ENCODE measurements at regions not wholly inside any gene's neighbourhood (a gene's known extent, or its start where the extent isn't known, plus 50 kb on each side); places are given as distances from the start of the nearest gene placed in this dataset.
"Not testable (repeated sequence)": the region's sequence is repeated elsewhere in the genome, so short reads cannot be mapped to it uniquely, and the experiment has no call there.

DNA sequence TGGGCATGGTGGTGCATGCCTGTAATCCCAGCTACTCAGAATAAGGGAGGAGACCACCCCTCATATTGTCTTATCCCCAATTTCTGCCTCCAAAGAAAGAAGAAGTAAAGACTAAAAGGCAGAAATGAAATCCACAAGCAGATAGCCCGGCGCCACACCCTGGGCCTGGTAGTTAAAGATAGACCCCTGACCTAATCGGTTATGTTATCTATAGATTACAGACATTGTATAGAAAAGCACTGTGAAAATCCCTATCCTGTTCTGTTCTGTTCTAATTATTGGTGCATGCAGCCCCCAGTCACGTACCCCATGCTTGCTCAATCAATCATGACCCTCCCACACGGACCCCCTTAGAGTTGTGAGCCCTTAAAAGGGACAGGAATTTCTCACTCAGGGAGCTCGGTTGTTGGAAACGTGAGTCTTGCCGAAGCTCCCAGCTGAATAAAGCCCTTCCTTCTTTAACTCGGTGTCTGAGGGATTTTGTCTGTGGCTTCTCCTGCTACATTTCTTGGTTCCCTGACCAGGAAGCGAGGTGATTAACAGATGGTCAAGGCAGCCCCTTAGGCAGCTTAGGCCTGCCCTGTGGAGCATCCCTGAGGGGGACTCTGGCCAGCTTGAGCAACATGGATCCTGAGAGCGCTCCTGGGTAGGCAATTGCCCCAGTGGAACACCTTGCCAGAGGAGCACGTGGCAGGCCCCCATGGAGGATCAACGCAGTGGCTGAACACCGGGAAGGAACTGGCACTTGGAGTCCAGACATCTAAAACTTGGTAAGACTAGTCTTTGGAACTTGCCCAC is 188.7 kb upstream of the NDUFV2 start:
- not testable (repeated sequence) for DNase-seq (ENCODE audit: low read depth)

DNA sequence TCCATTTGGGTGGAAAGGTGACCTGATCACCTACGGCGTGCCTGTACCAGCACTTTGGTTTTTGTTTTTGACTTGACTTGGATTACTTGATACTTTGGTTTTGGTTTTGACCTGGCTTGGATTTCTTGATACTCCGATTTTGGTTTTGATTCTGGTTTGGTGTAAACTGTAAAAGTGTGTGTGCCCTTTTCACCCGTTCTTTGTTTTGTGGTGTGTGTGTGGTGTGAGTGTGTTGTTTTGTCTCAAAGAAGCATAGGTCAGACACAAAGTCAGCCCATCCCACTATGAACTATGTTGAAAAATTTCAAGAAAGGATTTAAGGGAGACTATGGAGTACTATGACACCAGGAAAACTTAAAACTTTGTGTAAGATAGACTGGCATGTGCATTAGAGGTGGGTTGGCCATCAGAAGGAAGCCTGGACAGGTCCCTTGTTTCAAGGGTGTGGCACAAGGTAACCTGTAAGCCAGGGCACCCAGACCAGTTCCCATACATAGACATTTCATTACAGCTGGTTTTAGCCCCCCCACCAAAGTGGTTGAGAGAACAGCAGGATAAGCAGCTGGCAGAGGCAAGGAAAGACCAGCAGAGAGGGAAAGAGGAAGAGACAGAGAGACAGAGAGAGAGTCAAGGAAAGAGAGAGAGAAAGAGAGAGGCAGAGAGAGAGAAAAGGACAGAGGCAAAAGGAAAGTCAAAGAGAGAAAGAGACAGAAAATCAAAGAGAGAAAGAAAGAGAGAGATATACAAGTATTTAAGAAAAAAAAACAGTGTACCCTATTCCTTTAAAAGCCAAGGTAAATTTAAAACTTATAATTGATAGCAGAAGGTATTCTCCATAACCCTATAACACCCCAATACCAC is 187.9 kb upstream of the NDUFV2 start:
- DNase-seq (ENCODE audit: low read depth): not testable (repeated sequence)

DNA sequence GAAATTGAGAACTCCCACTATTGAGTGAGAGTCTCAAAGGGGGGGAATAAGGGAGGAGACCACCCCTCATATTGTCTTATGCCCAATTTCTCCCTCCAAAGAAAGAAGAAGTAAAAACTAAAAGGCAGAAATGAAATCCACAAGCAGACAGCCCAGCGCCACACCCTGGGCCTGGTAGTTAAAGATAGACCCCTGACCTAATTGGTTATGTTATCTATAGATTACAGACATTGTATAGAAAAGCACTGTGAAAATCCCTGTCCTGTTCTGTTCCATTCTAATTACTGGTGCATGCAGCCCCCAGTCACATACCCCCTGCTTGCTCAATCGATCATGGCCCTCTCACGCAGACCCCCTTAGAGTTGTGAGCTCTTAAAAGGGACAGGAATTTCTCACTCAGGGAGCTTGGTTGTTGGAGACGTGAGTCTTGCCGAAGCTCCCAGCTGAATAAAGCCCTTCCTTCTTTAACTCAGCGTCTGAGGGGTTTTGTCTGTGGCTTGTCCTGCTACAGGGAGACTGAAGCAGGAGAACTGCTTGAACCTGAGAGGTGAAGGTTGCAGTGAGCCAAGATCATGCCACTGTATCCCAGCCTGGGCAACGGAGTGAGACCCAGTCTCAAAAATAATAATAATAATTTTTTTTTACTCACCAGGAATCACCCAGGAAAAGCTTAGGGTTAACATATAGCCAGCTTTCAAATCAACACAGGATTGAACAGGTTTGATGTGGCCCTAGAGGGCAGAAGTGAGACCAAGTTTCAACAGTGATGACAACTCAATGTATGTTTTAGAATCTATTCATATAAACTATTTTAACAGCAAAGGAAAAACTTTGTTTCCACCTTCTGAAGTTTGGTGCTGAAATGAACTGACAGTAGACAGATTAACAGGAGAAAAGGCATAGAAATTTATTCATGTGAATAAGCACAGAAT is 181.4 kb upstream of the NDUFV2 start:
- not testable (repeated sequence) for DNase-seq (ENCODE audit: low read depth)

DNA sequence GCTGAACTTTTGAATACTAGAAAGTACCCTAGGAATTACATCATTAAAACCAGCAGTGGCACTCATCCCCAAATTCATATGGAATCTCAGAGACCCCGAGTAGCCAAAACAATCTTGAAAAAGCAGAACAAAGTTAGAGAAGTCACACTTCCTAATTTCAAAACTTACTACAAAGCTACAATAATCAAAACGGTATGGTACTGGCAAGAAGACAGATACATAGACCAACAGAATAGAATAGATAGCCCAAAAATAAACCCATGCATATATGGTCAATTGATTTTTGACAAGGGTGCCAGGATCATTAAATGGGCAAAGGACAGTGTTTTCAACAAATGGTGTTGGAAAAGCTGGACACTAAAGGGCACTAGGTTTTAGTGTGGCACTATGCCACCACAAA is 176.0 kb upstream of the NDUFV2 start:
- DNase-seq (ENCODE audit: low read depth): no peak

DNA sequence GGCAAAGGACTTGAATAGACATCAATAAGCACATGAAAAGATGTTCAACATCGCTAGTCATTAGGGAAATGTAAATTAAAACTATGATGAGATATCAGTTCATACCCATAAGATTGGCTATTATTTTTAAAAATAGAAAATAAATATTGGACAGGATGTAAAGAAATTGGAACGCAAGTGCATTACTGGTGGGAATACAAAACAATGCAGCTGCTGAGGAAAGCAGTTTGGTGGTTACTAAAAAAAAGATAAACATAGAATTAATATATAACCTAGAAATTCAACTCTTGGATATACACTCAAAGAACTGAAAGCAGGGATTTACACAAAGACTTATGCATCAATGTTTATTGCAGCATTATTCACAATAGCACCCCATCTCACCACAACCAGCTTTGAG is 174.5 kb upstream of the NDUFV2 start:
- DNase-seq (ENCODE audit: low read depth): no peak

DNA sequence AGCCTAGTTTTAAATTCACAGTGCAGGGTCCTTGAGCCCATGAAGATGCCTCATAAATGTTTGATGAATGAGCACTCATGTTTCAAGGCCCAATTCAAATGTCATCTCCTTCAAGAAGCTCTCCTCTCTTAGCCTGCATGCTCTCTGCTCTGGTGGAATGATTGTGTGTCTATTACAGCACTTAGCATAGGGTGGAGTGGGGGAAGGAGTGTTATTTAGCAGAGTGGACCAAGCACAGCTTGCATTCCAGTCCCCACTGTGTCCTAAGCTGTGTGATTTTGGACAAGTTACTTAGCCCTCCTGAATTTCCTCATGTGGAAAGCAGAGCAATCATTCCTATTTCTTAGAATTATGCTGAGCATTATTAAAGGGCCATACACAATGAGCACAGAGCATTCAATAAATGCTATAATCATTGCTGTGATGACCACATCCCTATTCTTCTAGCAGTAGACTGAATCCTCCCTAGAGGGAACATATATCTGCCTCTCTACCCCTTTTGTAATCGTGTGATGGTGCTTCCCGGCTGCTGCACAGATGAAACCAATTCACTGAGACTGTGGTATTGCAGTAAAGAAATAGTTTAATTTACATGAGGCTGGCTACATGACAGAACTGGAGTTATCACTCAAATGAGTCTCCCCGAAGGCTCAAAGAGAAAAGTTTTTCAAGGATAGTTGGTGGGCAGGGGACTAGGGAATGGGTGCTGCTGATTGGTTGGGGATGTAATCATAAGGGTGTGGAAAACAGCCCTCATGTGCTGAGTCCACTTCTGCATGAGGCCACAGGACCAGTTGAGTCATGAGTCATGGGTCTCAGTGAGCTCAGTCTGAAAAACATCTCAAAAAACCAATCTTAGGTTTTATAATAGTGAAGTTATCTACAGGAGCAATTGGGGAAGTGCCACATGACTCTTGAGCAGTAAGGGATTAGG is 173.4 kb upstream of the NDUFV2 start:
- DNase-seq (ENCODE audit: low read depth): no peak

DNA sequence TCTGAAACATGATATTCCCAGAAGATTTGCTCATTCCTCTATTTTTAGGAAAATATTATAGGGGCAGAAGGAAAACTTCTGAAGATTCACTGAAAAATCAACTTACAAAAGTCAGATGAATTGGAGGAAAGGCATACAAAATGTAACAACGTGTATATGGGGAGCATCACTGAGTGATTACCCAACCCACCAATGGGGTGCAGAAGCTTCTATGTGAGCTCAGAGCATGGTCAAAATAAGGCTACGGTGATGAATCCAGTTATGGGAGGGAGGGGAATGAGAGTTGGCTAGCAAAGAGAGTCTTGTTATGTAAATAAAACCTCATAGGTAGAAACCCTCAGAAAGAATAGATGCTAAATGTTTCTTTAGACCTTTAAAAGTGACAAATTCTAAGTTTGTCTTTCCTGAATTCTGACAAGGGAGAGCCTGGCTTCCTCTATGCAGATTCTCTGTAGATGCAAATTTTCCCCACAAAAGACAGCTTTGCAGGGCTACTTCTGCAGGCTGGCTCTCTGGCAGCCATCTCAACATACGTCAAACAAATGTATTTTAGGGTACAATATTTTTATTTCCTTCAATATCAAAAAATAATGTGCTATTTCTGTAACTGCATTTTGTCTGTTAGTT is 171.4 kb upstream of the NDUFV2 start:
- no peak for DNase-seq (ENCODE audit: low read depth)

DNA sequence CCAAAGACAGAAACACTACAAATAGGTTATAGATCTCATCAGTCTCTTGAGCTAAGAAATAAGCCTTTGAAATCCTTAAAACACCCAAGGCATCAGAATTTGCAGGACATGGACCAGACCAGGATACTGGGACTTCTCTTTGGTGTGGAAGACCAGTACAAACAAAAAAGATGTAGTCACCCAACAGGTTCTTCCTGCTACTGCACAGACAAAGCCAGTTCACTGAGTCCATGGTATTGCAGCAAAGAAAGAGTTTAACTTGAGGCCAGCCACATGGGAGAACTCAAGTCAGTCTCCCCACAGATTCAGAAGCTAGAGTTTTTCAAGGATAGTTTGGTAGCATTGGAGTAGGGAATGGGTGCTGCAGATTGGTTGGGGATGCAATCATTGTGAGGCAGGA is 169.6 kb upstream of the NDUFV2 start:
- no peak for DNase-seq (ENCODE audit: low read depth)

DNA sequence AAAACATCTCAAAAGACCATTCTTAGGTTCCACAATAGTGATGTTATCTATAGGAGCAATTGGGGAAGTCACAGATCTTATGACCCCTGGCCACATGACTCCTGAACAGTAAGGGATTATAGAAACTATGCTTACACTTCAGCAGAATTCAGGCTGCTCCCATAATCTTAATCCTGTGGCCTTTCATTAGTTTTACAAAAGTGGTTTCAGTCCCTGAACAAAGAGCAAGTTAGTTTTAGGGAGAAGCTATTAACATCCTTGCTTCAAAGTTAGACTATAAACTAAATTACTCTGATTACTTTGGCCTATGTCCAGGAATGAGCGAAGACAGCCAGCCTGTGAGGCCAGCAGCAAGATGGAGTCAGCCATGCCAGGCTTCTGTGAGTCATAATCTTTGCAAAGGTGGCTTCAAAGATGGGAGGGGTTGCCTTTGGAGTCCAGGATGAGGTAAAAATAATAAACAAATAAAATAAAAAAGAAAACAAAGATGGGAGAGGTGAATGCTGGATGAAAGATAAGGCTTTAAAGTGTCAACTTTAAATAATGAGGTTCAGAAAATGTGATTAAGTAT is 168.7 kb upstream of the NDUFV2 start:
- DNase-seq (ENCODE audit: low read depth): peak; percentile 54

DNA sequence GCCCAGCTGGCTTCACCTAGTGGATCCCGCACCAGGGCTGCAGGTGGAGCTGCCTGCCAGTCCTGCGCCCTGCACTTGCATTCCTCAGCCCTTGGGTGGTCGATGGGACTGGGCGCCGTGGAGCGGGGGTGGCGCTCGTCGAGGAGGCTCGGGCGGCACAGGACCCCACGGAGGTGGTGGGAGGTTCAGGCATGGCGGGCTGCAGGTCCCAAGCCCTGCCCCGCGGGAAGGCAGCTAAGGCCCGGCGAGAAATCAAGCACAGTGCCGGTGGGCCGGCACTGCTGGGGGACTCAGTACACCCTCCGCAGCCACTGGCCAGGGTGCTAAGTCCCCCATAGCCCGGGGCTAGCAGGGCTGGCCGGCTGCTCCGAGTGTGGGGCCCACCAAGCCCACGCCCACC is 167.2 kb upstream of the NDUFV2 start:
- not testable (repeated sequence) for DNase-seq (ENCODE audit: low read depth)

DNA sequence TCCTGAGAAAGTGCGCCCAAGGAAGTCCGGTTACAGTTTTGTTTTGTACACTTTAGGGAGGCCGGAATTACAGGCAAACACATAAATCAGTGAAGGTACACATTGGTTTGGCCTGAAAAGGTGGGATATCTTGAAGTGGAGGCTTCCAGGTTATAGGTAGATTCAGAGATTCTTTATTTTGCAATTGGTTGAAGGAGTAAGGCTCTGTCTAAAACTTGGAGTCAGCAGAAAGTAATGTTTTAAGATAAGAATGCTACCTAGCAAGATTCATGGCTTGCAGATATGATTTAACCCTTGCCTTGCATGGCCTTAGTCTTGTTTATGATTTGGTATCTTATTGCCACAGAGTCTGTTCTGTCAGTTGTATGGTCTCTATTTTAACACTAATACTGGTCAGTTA is 165.9 kb upstream of the NDUFV2 start:
- no peak for DNase-seq (ENCODE audit: low read depth)

DNA sequence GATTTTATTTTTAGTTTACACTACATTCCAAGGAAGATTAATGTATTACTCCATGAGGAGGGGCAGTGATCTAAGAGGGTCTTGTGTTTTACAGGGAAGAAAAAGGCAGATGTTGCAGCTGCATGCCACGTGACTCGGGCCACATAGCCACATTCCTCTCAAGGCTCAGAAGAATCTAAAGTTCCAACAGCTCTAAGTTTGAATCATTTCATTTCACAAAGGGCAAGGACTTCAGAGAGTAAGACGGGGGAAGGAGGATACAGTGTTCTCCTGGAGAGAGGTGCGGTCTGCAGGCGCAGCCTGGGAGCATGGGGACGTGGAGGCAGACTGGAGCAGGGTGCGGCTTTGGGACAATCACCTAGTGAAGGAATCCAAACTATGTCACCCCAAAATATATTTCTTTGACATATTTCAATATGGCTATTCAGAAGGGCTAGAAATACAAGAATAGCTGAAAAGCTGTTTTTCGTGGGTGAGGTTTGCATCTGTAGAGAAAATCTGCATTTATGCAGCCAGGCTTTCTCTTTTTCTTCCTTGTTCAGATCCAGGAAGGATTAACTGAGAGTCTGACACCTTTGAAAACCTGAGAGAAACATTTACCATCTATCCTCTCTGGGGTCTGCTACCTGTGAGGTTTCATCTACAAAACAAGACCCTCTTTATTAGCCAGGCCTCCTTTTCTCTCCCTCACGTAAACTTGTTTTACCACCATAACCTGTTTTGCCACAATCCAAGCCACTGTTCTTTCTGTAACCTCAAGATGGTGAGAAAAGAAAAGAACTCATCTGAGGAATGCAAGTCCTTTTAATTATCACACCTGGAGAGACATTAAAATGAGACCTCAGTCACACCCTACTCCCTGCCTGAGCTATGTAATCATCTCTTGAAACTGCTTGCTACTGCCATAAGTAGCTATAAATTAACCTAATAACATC is 165.1 kb upstream of the NDUFV2 start:
- peak; percentile 46 for DNase-seq (ENCODE audit: low read depth)

DNA sequence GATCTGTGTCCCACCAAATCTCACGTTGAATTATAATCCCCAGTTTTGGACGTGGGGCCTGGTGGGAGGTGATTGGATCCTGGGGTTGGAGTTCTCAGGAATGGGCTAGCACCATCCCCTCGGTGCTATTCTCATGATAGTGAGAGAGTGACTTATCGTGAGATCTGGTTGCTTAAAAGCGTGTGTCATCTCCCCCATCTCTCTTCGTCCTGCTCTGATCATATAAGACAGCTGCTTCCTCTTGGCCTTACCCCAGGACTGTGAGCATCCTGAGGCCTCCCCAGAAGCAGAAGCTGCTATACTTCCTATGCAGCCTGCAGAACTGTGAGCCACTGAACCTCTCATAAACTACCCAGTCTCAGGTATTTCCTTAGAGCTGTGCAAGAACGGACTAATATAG is 163.7 kb upstream of the NDUFV2 start:
- DNase-seq (ENCODE audit: low read depth): no peak

DNA sequence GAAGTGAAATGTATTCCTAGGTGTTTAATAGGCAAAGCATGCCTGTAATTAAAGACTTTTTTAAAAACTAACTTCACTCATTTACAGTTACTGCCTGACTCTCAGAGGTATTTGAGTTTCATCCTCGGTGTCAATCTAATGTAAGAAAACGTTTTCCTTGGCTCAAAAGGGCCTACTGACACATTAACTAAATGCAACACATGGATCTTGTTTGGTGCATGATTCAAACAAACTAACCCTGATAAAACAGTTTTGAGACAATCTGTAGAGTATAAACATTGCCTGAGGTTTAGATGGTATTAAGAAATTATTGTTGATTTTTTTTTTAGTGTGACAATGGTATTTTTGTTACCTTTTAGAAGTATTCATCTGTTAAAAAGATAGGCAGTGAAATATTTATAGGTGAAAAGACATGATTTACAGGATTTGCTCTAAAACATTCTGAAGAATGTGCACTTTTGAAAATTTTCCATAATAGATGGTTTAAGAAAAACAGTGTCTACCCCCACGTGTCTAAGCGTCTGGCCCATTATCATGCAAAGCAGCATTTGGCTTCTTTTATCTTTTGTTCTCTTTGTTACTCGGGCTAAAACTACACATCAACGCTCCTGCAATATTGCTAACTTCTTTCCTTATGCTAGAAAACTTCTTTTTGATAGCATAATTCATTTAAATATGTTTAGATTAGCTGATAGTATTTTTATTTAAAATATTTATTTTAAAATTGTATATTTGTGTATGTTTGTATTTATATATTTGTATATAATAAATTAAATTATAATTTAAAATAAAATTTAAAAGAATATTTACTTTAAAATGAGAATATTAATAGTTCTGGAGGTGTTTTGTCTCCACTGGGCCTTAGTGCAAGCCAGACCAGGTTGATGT is 160.2 kb upstream of the NDUFV2 start:
- no peak for DNase-seq (ENCODE audit: low read depth)

DNA sequence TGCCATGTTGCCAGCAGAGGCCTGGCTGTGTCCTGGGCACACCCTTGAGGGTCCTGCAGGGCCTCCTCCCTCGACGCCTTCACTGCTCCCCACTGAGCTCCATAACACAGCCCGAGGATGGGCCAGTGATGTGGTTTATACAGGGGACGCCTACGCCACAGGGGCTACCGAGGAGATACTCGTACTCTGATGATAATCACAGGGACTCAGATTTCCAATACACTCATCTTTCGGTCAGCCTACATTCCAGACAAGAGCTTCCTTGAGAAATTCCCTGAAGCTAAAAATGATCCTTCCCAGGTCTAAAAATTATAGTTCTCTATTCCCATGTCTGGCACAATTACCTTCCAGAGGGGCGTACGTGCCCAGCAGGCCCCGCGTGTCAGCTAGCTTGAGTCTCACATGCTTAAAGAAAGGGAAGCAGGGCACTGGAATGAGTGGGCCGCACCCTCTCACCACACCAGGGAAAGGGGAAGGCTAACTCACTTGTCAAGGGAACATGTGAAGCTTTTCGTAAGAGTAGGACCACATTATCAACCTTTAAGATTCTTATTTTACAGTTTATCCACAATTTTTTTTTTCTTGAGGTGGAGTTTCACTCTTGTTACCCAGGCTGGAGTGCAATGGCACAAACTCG is 159.5 kb upstream of the NDUFV2 start:
- no peak for DNase-seq (ENCODE audit: low read depth)

DNA sequence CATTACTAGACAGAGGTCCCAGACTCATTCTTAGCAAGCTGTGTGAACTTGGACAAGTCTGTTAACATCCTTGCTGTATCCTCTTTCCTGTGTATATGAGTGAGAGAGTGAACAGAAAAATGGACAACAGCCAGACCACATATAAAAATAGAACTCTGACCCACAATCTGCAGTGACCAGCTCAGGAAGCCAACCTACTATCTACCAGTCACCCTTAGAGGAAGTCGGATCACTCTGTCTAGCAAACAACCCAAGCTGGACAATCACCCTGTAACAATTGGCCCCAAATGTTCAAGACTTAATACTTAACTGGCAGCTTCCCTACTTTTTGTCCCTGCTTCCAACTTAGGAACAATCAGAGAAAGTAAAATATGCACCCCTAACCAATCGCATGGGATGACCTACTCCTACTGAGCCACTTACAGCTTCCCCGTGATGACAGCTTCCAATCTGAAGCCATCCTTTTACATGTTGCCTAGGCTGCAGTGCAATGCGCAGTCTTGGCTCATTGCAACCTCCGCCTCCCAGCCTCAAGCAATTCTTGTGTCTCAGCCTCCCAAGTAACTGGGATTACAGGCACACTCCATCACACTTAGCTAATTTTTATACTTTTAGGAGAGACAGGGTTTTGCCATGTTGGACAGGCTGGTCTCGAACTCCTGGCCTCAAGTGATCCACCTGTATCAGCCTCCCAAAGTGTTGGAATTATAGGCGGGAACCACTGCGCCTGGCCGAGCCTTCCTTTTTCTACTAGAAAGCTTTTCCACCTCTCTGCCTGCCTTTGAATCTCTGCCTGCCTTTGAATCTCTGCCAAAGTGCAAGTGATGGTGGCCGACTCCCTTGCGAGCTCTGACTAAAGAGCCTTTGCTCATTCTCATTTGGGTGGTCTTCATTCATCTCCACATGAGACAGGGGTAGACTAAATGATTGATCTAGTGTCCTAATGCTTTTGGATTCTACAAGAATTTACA is 158.3 kb upstream of the NDUFV2 start:
- DNase-seq (ENCODE audit: low read depth): peak; percentile 68

Data from renal cortical epithelial cell (primary cell).